ENCODE measurements at regions not wholly inside any gene's neighbourhood (a gene's known extent, or its start where the extent isn't known, plus 50 kb on each side); places are given as distances from the start of the nearest gene placed in this dataset.

DNA sequence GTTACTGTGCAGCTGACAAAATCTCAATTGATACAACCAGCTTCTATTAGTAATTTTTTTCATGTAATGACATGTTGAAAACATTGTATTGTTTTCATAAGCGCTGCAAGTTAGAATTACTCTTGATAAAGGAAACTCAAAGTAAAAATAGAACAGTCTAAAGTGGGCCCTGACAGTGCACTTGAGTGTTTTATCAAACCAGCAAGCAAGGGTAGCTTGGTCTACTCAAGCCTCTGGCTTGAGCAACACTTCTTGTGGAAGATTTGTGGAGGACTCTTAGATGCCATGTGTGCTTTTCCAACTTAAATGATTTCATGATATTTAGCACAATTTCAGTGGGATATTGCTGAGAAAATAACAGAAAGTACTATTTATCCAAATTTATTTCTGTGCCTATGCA lies 575.7 kb upstream of the ZNF717 start:
- TF ChIP-seq, protein P1, sequence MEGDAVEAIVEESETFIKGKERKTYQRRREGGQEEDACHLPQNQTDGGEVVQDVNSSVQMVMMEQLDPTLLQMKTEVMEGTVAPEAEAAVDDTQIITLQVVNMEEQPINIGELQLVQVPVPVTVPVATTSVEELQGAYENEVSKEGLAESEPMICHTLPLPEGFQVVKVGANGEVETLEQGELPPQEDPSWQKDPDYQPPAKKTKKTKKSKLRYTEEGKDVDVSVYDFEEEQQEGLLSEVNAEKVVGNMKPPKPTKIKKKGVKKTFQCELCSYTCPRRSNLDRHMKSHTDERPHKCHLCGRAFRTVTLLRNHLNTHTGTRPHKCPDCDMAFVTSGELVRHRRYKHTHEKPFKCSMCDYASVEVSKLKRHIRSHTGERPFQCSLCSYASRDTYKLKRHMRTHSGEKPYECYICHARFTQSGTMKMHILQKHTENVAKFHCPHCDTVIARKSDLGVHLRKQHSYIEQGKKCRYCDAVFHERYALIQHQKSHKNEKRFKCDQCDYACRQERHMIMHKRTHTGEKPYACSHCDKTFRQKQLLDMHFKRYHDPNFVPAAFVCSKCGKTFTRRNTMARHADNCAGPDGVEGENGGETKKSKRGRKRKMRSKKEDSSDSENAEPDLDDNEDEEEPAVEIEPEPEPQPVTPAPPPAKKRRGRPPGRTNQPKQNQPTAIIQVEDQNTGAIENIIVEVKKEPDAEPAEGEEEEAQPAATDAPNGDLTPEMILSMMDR (IDR thresholded peaks at IDR 0.05), result no peak
- no peak for TF ChIP-seq POLR2A (IDR thresholded peaks at IDR 0.05)

All from testis (tissue), 2 donors.